Activated T-cell treated with anti-CD3 and anti-CD28 coated beads, Interleukin-2, amount 50 U/mL, for 72 hours (primary cell): ENCODE measurements at regions not wholly inside any gene's neighbourhood (a gene's known extent, or its start where the extent isn't known, plus 50 kb on each side); places are given as distances from the start of the nearest gene placed in this dataset.
A peak's percentile ranks its signal among the peaks of the same experiment; 100 is the strongest.
"Not testable (repeated sequence)": the region's sequence is repeated elsewhere in the genome, so short reads cannot be mapped to it uniquely, and the experiment has no call there.

ENCODE experiments used
- ATAC-seq, 2 donors: fragments of 150-1000 bp; cut with Tn5 transposase; replicated peaks in 1 of 2; 2 replicates each; pipeline ENCODE4 v1.10.0; 2021; ENCODE audit warnings: moderate library complexity in 2 of 2, mild to moderate bottlenecking in 1 of 2
- DNase-seq, 2 donors: peaks; one replicate each; pipeline ENCODE4 v3.0.0; 2021 to 2022; ENCODE audit warnings: mixed read lengths in 1 of 2
- H3K27ac Mint-ChIP-seq: one replicate; pipeline ENCODE4 v1.8.0; 2022; ENCODE audit warnings: mild to moderate bottlenecking, moderate library complexity, mixed read lengths
- H3K27me3 Mint-ChIP-seq: one replicate; pipeline ENCODE4 v1.8.0; 2022; ENCODE audit warnings: low read depth, mixed read lengths
- H3K36me3 Mint-ChIP-seq, 2 donors: one replicate each; pipeline ENCODE4 v1.8.0; 2022; ENCODE audit warnings: mixed read lengths in 2 of 2, mild to moderate bottlenecking in 1 of 2; ENCODE audit not compliant: insufficient read depth in 2 of 2
- H3K4me1 Mint-ChIP-seq: one replicate; pipeline ENCODE4 v1.8.0; 2022; ENCODE audit warnings: low read depth, mixed read lengths
- H3K4me3 Mint-ChIP-seq, 2 donors: one replicate each; pipeline ENCODE4 v1.8.0; 2022; ENCODE audit warnings: mild to moderate bottlenecking in 2 of 2, mixed read lengths in 2 of 2, moderate library complexity in 2 of 2
- H3K9me3 Mint-ChIP-seq, 2 donors: one replicate each; pipeline ENCODE4 v1.8.0; 2022; ENCODE audit warnings: mixed read lengths in 2 of 2

- Mint-ChIP-seq H3K4me1 (no peaks in the 10 kb centered on the region), H3K27me3 (peaks cover 14% of the 10 kb centered on the region), H3K36me3 (peaks cover 0 to 2% of the 10 kb centered on the region in 2 donors), H3K4me3 (no peak overlapping the region), H3K27ac (no peak overlapping the region), H3K9me3 (no peaks in the 10 kb centered on the region)
- ATAC-seq (no peak), DNase-seq (no peak)
Measured at GRCh38 chr12:114491916-114492315, 86.0 kb upstream of the TBX5 start.

- not testable (repeated sequence) for H3K9me3 Mint-ChIP-seq, H3K4me3 Mint-ChIP-seq, H3K4me1 Mint-ChIP-seq, H3K36me3 Mint-ChIP-seq, ATAC-seq, DNase-seq, H3K27ac Mint-ChIP-seq
- peaks cover 33% of the 10 kb centered on the region for H3K27me3 Mint-ChIP-seq
Measured at GRCh38 chr12:114484822-114485459, 79.0 kb upstream of the TBX5 start.

GRCh38 chr12:114483996-114484395, 78.1 kb upstream of the TBX5 start:
- Mint-ChIP-seq H3K27me3 (peaks cover 43% of the 10 kb centered on the region), H3K27ac (no peak overlapping the region), H3K4me3 (no peak overlapping the region), H3K36me3 (peaks cover 0 to 4% of the 10 kb centered on the region in 2 donors), H3K4me1 (peaks cover 16% of the 10 kb centered on the region), H3K9me3 (peaks cover 0 to 2% of the 10 kb centered on the region in 2 donors)
- no peak for DNase-seq
- ATAC-seq: no peak

- DNase-seq (no peak), ATAC-seq (no peak)
- Mint-ChIP-seq H3K27ac (no peak overlapping the region), H3K36me3 (peaks cover 0 to 2% of the 10 kb centered on the region in 2 donors), H3K4me1 (peaks cover 16% of the 10 kb centered on the region), H3K4me3 (no peak overlapping the region), H3K9me3 (peaks cover 0 to under 1% of the 10 kb centered on the region in 2 donors), H3K27me3 (peaks cover 49% of the 10 kb centered on the region)
Measured at GRCh38 chr12:114481200-114481535, 75.2 kb upstream of the TBX5 start.

GRCh38 chr12:114480337-114481199, 74.6 kb upstream of the TBX5 start:
- ATAC-seq (no peak), DNase-seq (no peak)
- Mint-ChIP-seq H3K9me3 (no peaks in the 10 kb centered on the region), H3K4me1 (peaks cover 16% of the 10 kb centered on the region), H3K27ac (no peak overlapping the region), H3K4me3 (no peak overlapping the region), H3K36me3 (peaks cover 0 to 2% of the 10 kb centered on the region in 2 donors), H3K27me3 (peaks cover 49% of the 10 kb centered on the region)

- peaks cover 0 to 2% of the 10 kb centered on the region in 2 donors for H3K36me3 Mint-ChIP-seq
- H3K27ac Mint-ChIP-seq: no peak overlapping the region
- peak overlapping the region; percentile 33 to 63 for H3K4me3 Mint-ChIP-seq
- H3K4me1 Mint-ChIP-seq: peaks cover 16% of the 10 kb centered on the region
- no peak for DNase-seq
- H3K9me3 Mint-ChIP-seq: no peaks in the 10 kb centered on the region
- no peak for ATAC-seq
- peaks cover 49% of the 10 kb centered on the region for H3K27me3 Mint-ChIP-seq
Measured at GRCh38 chr12:114479831-114480230, 73.9 kb upstream of the TBX5 start.

GRCh38 chr12:114478865-114479264, 72.9 kb upstream of the TBX5 start:
- ATAC-seq: no peak
- no peak overlapping the region for H3K27ac Mint-ChIP-seq
- peaks cover 16% of the 10 kb centered on the region for H3K4me1 Mint-ChIP-seq

GRCh38 chr12:114477989-114478395, 72.0 kb upstream of the TBX5 start:
- Mint-ChIP-seq H3K9me3 (no peaks in the 10 kb centered on the region), H3K36me3 (peaks cover 0 to 2% of the 10 kb centered on the region in 2 donors), H3K27ac (no peak overlapping the region), H3K27me3 (peaks cover 49% of the 10 kb centered on the region), H3K4me3 (no peak overlapping the region), H3K4me1 (peaks cover 16% of the 10 kb centered on the region)
- DNase-seq: no peak
- ATAC-seq: no peak

More at GRCh38 chr12:114478865-114479264, 72.9 kb upstream of the TBX5 start:
- Mint-ChIP-seq H3K36me3 (peaks cover 0 to 2% of the 10 kb centered on the region in 2 donors), H3K4me3 (no peak overlapping the region), H3K9me3 (no peaks in the 10 kb centered on the region), H3K27me3 (peaks cover 49% of the 10 kb centered on the region)
- DNase-seq: no peak

GRCh38 chr12:114476159-114476558, 70.2 kb upstream of the TBX5 start:
- Mint-ChIP-seq H3K27ac (no peak overlapping the region), H3K27me3 (peaks cover 36% of the 10 kb centered on the region), H3K36me3 (peaks cover 0 to under 1% of the 10 kb centered on the region in 2 donors), H3K4me1 (peaks cover 11% of the 10 kb centered on the region), H3K9me3 (no peaks in the 10 kb centered on the region), H3K4me3 (no peak overlapping the region)
- ATAC-seq (no peak), DNase-seq (no peak)

- Mint-ChIP-seq H3K9me3 (no peaks in the 10 kb centered on the region), H3K4me1 (no peaks in the 10 kb centered on the region), H3K4me3 (no peak overlapping the region), H3K27me3 (peaks cover 14% of the 10 kb centered on the region), H3K27ac (no peak overlapping the region), H3K36me3 (no peaks in the 10 kb centered on the region)
- ATAC-seq (no peak), DNase-seq (no peak)
Measured at GRCh38 chr12:114473717-114474116, 67.8 kb upstream of the TBX5 start.

GRCh38 chr12:114473018-114473417, 67.1 kb upstream of the TBX5 start:
- DNase-seq: no peak
- H3K9me3 Mint-ChIP-seq: no peaks in the 10 kb centered on the region
- H3K4me1 Mint-ChIP-seq: no peaks in the 10 kb centered on the region
- H3K27me3 Mint-ChIP-seq: peaks cover 7% of the 10 kb centered on the region
- H3K4me3 Mint-ChIP-seq: no peak overlapping the region
- no peak for ATAC-seq
- no peaks in the 10 kb centered on the region for H3K36me3 Mint-ChIP-seq
- H3K27ac Mint-ChIP-seq: no peak overlapping the region

GRCh38 chr12:114457620-114458019, 51.7 kb upstream of the TBX5 start:
- H3K27ac Mint-ChIP-seq: no peak overlapping the region
- H3K4me1 Mint-ChIP-seq: no peaks in the 10 kb centered on the region
- no peak overlapping the region for H3K4me3 Mint-ChIP-seq
- H3K9me3 Mint-ChIP-seq: no peaks in the 10 kb centered on the region
- ATAC-seq: no peak
- no peak for DNase-seq
- no peaks in the 10 kb centered on the region for H3K36me3 Mint-ChIP-seq
- H3K27me3 Mint-ChIP-seq: peaks cover 11% of the 10 kb centered on the region
